ENCODE measurements at regions not wholly inside any gene's neighbourhood (a gene's known extent, or its start where the extent isn't known, plus 50 kb on each side); places are given as distances from the start of the nearest gene placed in this dataset.

- Histone ChIP-seq H3K4me1 (no peaks in the 10 kb centered on the region), H3K9me3 (no peaks in the 10 kb centered on the region), H3K27me3 (peaks cover 5% of the 10 kb centered on the region; the same call in 1 of the 2 replicates), H3K4me3 (ENCODE audit: low read depth, low read length) (peak overlapping the region; percentile 52), H3K36me3 (no peaks in the 10 kb centered on the region)
- peak; percentile 74 for DNase-seq
- TF ChIP-seq CTCF (IDR thresholded peaks at IDR 0.05; ENCODE audit: low read depth, low read length) = peak; percentile 62
These were observed 289.9 kb downstream of the NDUFA10 start for GRCh38 chr2:239735131-239735828.

DNA sequence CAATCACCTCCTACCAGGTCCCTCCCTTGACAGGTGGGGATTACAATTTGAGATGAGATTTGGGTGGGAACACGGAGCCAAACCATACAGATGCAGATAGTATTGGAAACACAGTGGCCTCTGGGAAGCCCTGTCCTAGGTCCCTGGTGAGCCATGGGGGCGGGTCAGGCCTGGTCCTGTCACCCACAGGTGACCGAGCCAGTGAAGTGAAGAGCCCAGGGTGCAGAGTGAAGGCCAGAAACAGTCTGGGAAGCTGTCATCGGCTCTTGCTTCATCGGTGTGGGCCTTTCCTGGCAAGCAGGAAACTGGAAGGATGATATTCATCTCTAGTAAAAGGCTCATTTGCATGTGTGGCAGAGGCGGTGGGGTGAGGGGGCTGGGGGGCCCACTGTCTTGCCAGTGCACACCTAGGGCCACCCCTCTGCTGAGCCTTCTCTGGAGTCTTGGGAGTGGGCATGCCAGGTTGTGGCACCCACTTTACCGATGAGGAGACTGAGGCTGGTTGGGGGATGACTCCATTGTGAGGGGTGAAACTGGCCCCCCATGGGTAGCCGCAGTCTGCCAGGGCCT, 290.6 kb downstream of the NDUFA10 start:
- DNase-seq = no peak
- TF ChIP-seq CTCF (IDR thresholded peaks at IDR 0.05; ENCODE audit: low read depth, low read length) = no peak
- no peaks in the 10 kb centered on the region for H3K9me3 ChIP-seq
- H3K27me3 ChIP-seq = 0 out of 2 replicates have a peak, but pooled peaks cover 2% of the 10 kb centered on the region
- no peaks in the 10 kb centered on the region for H3K36me3 ChIP-seq
- no peaks in the 10 kb centered on the region for H3K4me1 ChIP-seq
- no peak overlapping the region for H3K4me3 ChIP-seq (ENCODE audit: low read depth, low read length)

GRCh38 chr2:239732666-239733010, 292.5 kb downstream of the NDUFA10 start:
- Histone ChIP-seq H3K4me3 (ENCODE audit: low read depth, low read length) (no peak overlapping the region), H3K36me3 (no peaks in the 10 kb centered on the region), H3K27me3 (no peaks in the 10 kb centered on the region), H3K4me1 (no peaks in the 10 kb centered on the region), H3K9me3 (no peaks in the 10 kb centered on the region)
- DNase-seq = no peak
- TF ChIP-seq CTCF (IDR thresholded peaks at IDR 0.05; ENCODE audit: low read depth, low read length) = no peak

DNA sequence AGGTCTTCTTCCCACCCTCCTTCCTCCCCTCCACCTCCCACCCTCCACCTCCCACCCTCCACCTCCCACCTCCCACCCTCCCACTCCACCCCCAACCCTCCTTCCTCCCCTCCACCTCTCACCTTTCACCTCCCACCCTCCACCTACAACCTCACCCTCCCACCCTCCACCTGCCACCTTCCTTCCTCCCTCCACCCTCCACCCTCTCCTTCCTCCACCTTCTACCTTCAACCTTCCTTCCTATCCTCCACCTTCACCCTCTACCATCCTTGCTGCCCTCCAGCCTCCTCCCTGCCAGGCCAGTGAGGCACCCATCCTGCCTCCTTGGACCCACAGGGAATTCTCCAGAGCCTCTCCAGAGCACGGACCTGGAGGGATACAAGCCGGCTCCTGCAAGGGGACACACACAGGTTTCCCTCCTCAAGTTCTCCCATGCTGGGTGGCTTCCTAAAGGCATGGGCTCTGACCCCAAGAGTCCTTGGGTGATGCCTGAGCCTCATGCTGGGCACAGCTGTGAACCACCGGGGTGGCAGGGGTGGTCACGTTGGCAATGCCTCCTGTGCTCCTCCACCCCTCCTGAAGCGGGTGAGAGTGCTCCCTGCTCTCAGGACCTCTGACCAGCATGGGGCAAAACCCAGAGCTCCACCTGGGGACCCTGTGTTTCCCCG, 293.0 kb downstream of the NDUFA10 start:
- no peaks in the 10 kb centered on the region for H3K4me1 ChIP-seq
- no peaks in the 10 kb centered on the region for H3K36me3 ChIP-seq
- no peaks in the 10 kb centered on the region for H3K27me3 ChIP-seq
- no peak overlapping the region for H3K4me3 ChIP-seq (ENCODE audit: low read depth, low read length)
- no peaks in the 10 kb centered on the region for H3K9me3 ChIP-seq
- TF ChIP-seq CTCF (IDR thresholded peaks at IDR 0.05; ENCODE audit: low read depth, low read length) = no peak
- no peak for DNase-seq

DNA sequence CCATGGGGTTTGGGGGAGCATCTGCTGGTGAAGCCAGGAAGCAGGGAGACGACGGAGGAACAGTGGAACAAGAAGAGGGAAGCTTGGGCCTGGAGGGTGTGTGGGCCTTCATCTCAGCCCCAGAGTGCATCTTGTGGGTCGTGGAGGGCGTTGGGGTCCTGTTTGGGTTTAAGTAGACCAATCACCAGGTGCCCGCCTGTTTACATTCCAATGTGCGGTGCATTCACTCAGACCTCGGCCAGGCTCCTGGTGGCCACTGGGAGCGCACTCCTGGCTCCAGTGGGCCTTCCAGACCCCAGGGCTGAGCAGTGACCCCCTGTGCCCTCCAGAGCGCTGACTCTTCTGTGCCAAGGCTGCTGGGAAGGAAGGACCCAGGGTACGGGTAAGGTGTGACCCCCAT, 293.7 kb downstream of the NDUFA10 start:
- H3K27me3 ChIP-seq = no peaks in the 10 kb centered on the region

More for the DNA sequence above, 293.7 kb downstream of the NDUFA10 start:
- DNase-seq = no peak
- Histone ChIP-seq H3K4me3 (ENCODE audit: low read depth, low read length) (no peak overlapping the region), H3K9me3 (no peaks in the 10 kb centered on the region), H3K36me3 (no peaks in the 10 kb centered on the region), H3K4me1 (no peaks in the 10 kb centered on the region)
- TF ChIP-seq CTCF (IDR thresholded peaks at IDR 0.05; ENCODE audit: low read depth, low read length) = no peak
